Right kidney (tissue), 1 donor: ENCODE measurements at regions not wholly inside any gene's neighbourhood (a gene's known extent, or its start where the extent isn't known, plus 50 kb on each side); places are given as distances from the start of the nearest gene placed in this dataset.

Source experiments
- DNase-seq: peaks from one replicate; pipeline ENCODE4 v3.0.0-alpha.2; 2016

GRCh38 chr4:8773124-8773931 lies 98.3 kb downstream of the HMX1 start:
- no peak for DNase-seq

GRCh38 chr4:8772499-8773123 lies 99.0 kb downstream of the HMX1 start:
- no peak for DNase-seq

- no peak for DNase-seq
Observed at GRCh38 chr4:8771666-8772065, 100.0 kb downstream of the HMX1 start.

GRCh38 chr4:8771258-8771590 lies 100.4 kb downstream of the HMX1 start:
- DNase-seq, result no peak

GRCh38 chr4:8770518-8771257 lies 101.0 kb downstream of the HMX1 start:
- DNase-seq, result no peak

- DNase-seq, result no peak
Observed at GRCh38 chr4:8769645-8770517, 101.8 kb downstream of the HMX1 start.

- no peak for DNase-seq
Observed at GRCh38 chr4:8768357-8768999, 103.2 kb downstream of the HMX1 start.

- no peak for DNase-seq
Observed at GRCh38 chr4:8766610-8767009, 105.0 kb downstream of the HMX1 start.

- no peak for DNase-seq
Observed at GRCh38 chr4:8765631-8766590, 105.7 kb downstream of the HMX1 start.

GRCh38 chr4:8765084-8765483 lies 106.6 kb downstream of the HMX1 start:
- no peak for DNase-seq

- no peak for DNase-seq
Observed at GRCh38 chr4:8763966-8764901, 107.4 kb downstream of the HMX1 start.

GRCh38 chr4:8762951-8763735 lies 108.5 kb downstream of the HMX1 start:
- DNase-seq, result no peak

GRCh38 chr4:8762356-8762755 lies 109.3 kb downstream of the HMX1 start:
- no peak for DNase-seq

- DNase-seq, result no peak
Observed at GRCh38 chr4:8761824-8762205, 109.8 kb downstream of the HMX1 start.

- DNase-seq, result no peak
Observed at GRCh38 chr4:8761167-8761823, 110.3 kb downstream of the HMX1 start.

GRCh38 chr4:8760561-8760960 lies 111.1 kb downstream of the HMX1 start:
- DNase-seq, result no peak

- no peak for DNase-seq
Observed at GRCh38 chr4:8759987-8760386, 111.7 kb downstream of the HMX1 start.

GRCh38 chr4:8756816-8757215 lies 114.8 kb downstream of the HMX1 start:
- no peak for DNase-seq
